ENCODE measurements at regions not wholly inside any gene's neighbourhood (a gene's known extent, or its start where the extent isn't known, plus 50 kb on each side); places are given as distances from the start of the nearest gene placed in this dataset.

GRCh38 chr18:21968338-21968737 is 201.1 kb upstream of the GATA6 start:
- CTCF ChIA-PET, result no interaction called here
- POLR2A ChIA-PET, result no interaction called here
- ATAC-seq, result no peak

GRCh38 chr18:21972281-21972680 is 197.1 kb upstream of the GATA6 start:
- no peak overlapping the region for H3K27ac Mint-ChIP-seq
- no peak for DNase-seq (ENCODE audit: low spot score)
- H3K4me3 Mint-ChIP-seq, result no peak overlapping the region
- ChIA-PET CTCF (no interaction called here), POLR2A (no interaction called here)
- no peaks in the 10 kb centered on the region for H3K9me3 Mint-ChIP-seq
- no peak for TF ChIP-seq TCF7 (CRISPR knock-in tag; IDR thresholded peaks at IDR 0.05; ENCODE audit: low read depth)
- TF ChIP-seq EMX1 (CRISPR knock-in tag; IDR thresholded peaks at IDR 0.05), result no peak
- no peak for TF ChIP-seq ZNF263 (CRISPR knock-in tag; IDR thresholded peaks at IDR 0.05; ENCODE audit: low read depth)
- TF ChIP-seq ZNF219 (CRISPR knock-in tag; IDR thresholded peaks at IDR 0.05; ENCODE audit: borderline replicate concordance), result no peak
- TF ChIP-seq GABPB1 (CRISPR knock-in tag; IDR thresholded peaks at IDR 0.05), result no peak
- TF ChIP-seq ZNF281 (CRISPR knock-in tag; IDR thresholded peaks at IDR 0.05), result no peak
- no peak for TF ChIP-seq RORB (CRISPR knock-in tag; IDR thresholded peaks at IDR 0.05)
- no peak for TF ChIP-seq NFE2L1 (CRISPR knock-in tag; IDR thresholded peaks at IDR 0.05)
- no peak for TF ChIP-seq ATF1 (CRISPR knock-in tag; IDR thresholded peaks at IDR 0.05)
- TF ChIP-seq CREM (CRISPR knock-in tag; IDR thresholded peaks at IDR 0.05), result no peak
- no peak for TF ChIP-seq KAT7 (CRISPR knock-in tag; IDR thresholded peaks at IDR 0.05; ENCODE audit: borderline replicate concordance)
- TF ChIP-seq ATF3 (CRISPR knock-in tag; conservative IDR thresholded peaks at IDR 0.05), result no peak
- no peaks in the 10 kb centered on the region for H3K36me3 Mint-ChIP-seq
- H3K4me1 Mint-ChIP-seq, result no peaks in the 10 kb centered on the region
- ATAC-seq, result no peak
- H3K27me3 Mint-ChIP-seq (ENCODE audit: low read depth), result no peaks in the 10 kb centered on the region

More at GRCh38 chr18:21968338-21968737, 201.1 kb upstream of the GATA6 start:
- TF ChIP-seq HMGA2 (CRISPR knock-in tag; IDR thresholded peaks at IDR 0.05) (no peak), E2F4 (CRISPR knock-in tag; IDR thresholded peaks at IDR 0.05; ENCODE audit: borderline replicate concordance, low read depth) (no peak), ATF3 (CRISPR knock-in tag; conservative IDR thresholded peaks at IDR 0.05) (no peak), NFE2L1 (CRISPR knock-in tag; IDR thresholded peaks at IDR 0.05) (no peak), IRF1 (CRISPR knock-in tag; IDR thresholded peaks at IDR 0.05) (no peak), ZNF425 (CRISPR knock-in tag; conservative IDR thresholded peaks at IDR 0.05) (no peak), NR1H2 (CRISPR knock-in tag; IDR thresholded peaks at IDR 0.05) (no peak), NR2C2 (CRISPR knock-in tag; IDR thresholded peaks at IDR 0.05) (no peak), FOXK1 (CRISPR knock-in tag; IDR thresholded peaks at IDR 0.05) (no peak), EMX1 (CRISPR knock-in tag; IDR thresholded peaks at IDR 0.05) (no peak), PRRX2 (CRISPR knock-in tag; IDR thresholded peaks at IDR 0.05) (no peak), ZNF317 (CRISPR knock-in tag; IDR thresholded peaks at IDR 0.05; ENCODE audit: borderline replicate concordance, low read depth) (no peak), SP1 (CRISPR knock-in tag; conservative IDR thresholded peaks at IDR 0.05) (no peak)
- no peak for DNase-seq (ENCODE audit: low spot score)
- Mint-ChIP-seq H3K9me3 (no peaks in the 10 kb centered on the region), H3K4me1 (no peaks in the 10 kb centered on the region), H3K4me3 (no peak overlapping the region), H3K27me3 (ENCODE audit: low read depth) (no peaks in the 10 kb centered on the region; the same call in 1 of the 2 replicates), H3K36me3 (no peaks in the 10 kb centered on the region), H3K27ac (no peak overlapping the region)
